Transverse colon (tissue), 4 donors: ENCODE measurements at regions not wholly inside any gene's neighbourhood (a gene's known extent, or its start where the extent isn't known, plus 50 kb on each side); places are given as distances from the start of the nearest gene placed in this dataset.

Experiments
- DNase-seq: peaks from one replicate; pipeline ENCODE4 v3.0.0-alpha.2; 2019
- H3K27ac ChIP-seq, 4 donors: fragments of 200-600 bp; sonication (generic); 2 replicates each; pipeline ENCODE4 v1.5.1; 2016 to 2018; ENCODE audit warnings: inconsistent platforms in 4 of 4
- H3K27me3 ChIP-seq: fragments of 200-600 bp; sonication (generic); 2 replicates; pipeline ENCODE4 v1.5.1; 2017; ENCODE audit warnings: inconsistent platforms
- H3K36me3 ChIP-seq, 4 donors: fragments of 200-600 bp; sonication (generic); 2 replicates each; pipeline ENCODE4 v1.5.1; 2017 to 2019; ENCODE audit warnings: inconsistent platforms in 4 of 4
- H3K4me1 ChIP-seq, 4 donors: fragments of 200-600 bp; sonication (generic); 2 replicates each; pipeline ENCODE4 v1.5.1; 2017 to 2020; ENCODE audit warnings: inconsistent platforms in 4 of 4
- H3K4me3 ChIP-seq, 4 donors: fragments of 200-600 bp; sonication (generic); 1 replicate in 1 of 4; 2 replicates in 3 of 4; pipeline versions ENCODE4 v1.5.1 to v1.6.1; 2017 to 2019; ENCODE audit warnings: inconsistent platforms in 4 of 4
- H3K9me3 ChIP-seq, 2 donors: fragments of 200-600 bp; sonication (generic); 2 replicates each; pipeline ENCODE4 v1.5.1; 2017 to 2019; ENCODE audit warnings: inconsistent platforms in 2 of 2
- EP300 ChIP-seq: sonication (generic); formaldehyde crosslinking; IDR thresholded peaks from one replicate; pipeline ENCODE4 v1.6.1; 2017; ENCODE audit warnings: antibody characterized with exemption, low read depth
- POLR2A ChIP-seq: fragments of 450-650 bp; IDR thresholded peaks from one replicate; pipeline ENCODE4 v1.6.1; 2016; ENCODE audit warnings: antibody characterized with exemption, mild to moderate bottlenecking, moderate library complexity
- POLR2AphosphoS5 ChIP-seq, 3 donors: sonication (generic); formaldehyde crosslinking; IDR thresholded peaks; one replicate each; pipeline ENCODE4 v1.6.1; 2016; ENCODE audit warnings: antibody characterized with exemption in 3 of 3
- WGBS, 2 donors: methylation state at CpG; one replicate each; pipeline ENCODE4 v1.1.5; 2018; ENCODE audit warnings: low coverage in 1 of 2; 5-methylcytosine and 5-hydroxymethylcytosine counted together
- in situ Hi-C, 4 donors: fragments of 200-750 bp; cut with MboI; loops; one replicate each; pipeline versions ENCODE4 v1.15.0 to v1.15.1; 2017; ENCODE audit warnings: low sequenced_read_pairs in 3 of 4, low pct_ligation_motif_present in 1 of 4, low pct_unique_long_range_greater_than_20kb in 1 of 4
- intact Hi-C: fragments of 100-400 bp; cut with DNase I; formaldehyde crosslinking; loops from one replicate; pipeline ENCODE4 v1.15.1; 2023; ENCODE audit warnings: low total_unique reads
- TF ChIP-seq, protein P1 (sequence below), 5 experiments: fragments of 200-600 bp in 3 of 5; fragments of 450-650 bp in 2 of 5; sonication (generic) in 3 of 5; IDR thresholded peaks; 1 replicate in 2 of 5; 2 replicates in 3 of 5; pipeline ENCODE4 v1.5.1; 2016 to 2017; ENCODE audit warnings: antibody characterized with exemption in 5 of 5, inconsistent platforms in 3 of 5, mild to moderate bottlenecking in 2 of 5, moderate library complexity in 1 of 5

DNA sequence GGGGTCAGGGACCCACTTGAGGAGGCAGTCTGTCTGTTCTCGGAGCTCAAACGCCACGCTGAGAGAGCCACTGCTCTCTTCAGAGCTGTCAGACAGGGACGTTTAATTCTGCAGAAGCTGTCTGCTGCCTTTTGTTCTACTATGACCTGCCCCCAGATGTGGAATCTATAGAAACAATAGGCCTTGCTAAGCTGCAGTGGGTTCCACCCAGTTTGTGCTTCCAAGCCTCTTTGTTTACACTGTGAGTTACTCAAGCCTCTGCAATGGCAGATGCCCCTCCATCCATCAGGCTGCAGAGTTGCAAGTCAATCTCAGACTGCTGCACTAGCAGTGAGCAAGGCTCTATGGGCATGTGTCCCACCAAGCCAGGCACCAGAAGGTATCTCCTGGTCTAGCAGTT lies 158.1 kb downstream of the DTHD1 start:
- H3K4me1 ChIP-seq, result no peaks in the 10 kb centered on the region
- no peak overlapping the region for H3K4me3 ChIP-seq
- H3K9me3 ChIP-seq, result no peaks in the 10 kb centered on the region
- in situ Hi-C loops, result no loop called here
- 73% methylated on average over 4 of the region's 4 CpGs; no CpG with 5 or more reads in 1 of the 2 donors for WGBS, 2 donors
- H3K36me3 ChIP-seq, result no peaks in the 10 kb centered on the region
- intact Hi-C loops, result no loop called here
- H3K27me3 ChIP-seq, result no peaks in the 10 kb centered on the region
- TF ChIP-seq POLR2AphosphoS5 (IDR thresholded peaks at IDR 0.05) (no peak), POLR2A (no peak), EP300 (no peak)
- TF ChIP-seq, protein P1, sequence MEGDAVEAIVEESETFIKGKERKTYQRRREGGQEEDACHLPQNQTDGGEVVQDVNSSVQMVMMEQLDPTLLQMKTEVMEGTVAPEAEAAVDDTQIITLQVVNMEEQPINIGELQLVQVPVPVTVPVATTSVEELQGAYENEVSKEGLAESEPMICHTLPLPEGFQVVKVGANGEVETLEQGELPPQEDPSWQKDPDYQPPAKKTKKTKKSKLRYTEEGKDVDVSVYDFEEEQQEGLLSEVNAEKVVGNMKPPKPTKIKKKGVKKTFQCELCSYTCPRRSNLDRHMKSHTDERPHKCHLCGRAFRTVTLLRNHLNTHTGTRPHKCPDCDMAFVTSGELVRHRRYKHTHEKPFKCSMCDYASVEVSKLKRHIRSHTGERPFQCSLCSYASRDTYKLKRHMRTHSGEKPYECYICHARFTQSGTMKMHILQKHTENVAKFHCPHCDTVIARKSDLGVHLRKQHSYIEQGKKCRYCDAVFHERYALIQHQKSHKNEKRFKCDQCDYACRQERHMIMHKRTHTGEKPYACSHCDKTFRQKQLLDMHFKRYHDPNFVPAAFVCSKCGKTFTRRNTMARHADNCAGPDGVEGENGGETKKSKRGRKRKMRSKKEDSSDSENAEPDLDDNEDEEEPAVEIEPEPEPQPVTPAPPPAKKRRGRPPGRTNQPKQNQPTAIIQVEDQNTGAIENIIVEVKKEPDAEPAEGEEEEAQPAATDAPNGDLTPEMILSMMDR (IDR thresholded peaks at IDR 0.05), result no peak
- H3K27ac ChIP-seq, result no peak overlapping the region
- DNase-seq, result no peak

DNA sequence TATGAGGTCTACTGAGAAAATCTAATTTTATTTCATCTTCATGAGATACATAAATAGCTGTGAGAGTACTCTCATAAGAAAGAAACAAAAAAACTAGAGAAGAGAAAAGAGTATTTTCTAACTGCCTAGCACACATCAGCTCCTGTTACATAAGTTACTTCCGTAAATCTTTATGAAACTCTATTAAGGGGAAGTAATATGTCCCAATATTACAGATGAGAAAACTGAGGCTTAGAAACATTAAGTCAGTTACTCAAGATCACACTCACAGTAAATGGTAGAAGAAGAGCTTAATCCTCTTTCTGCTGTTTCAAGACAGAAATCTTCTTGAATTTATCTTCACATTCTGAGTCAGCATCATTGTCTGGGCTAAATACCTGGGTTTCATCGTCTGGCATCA lies 164.1 kb downstream of the DTHD1 start:
- Histone ChIP-seq H3K9me3 (no peaks in the 10 kb centered on the region), H3K27me3 (no peaks in the 10 kb centered on the region), H3K27ac (no peak overlapping the region), H3K4me1 (no peaks in the 10 kb centered on the region), H3K36me3 (no peaks in the 10 kb centered on the region), H3K4me3 (no peak overlapping the region)
- intact Hi-C loops (no loop called here), in situ Hi-C loops (no loop called here)
- WGBS, 2 donors, result 75 to 83% methylated on average over 2 of the region's 2 CpGs
- DNase-seq, result no peak
- TF ChIP-seq EP300, result no peak

DNA sequence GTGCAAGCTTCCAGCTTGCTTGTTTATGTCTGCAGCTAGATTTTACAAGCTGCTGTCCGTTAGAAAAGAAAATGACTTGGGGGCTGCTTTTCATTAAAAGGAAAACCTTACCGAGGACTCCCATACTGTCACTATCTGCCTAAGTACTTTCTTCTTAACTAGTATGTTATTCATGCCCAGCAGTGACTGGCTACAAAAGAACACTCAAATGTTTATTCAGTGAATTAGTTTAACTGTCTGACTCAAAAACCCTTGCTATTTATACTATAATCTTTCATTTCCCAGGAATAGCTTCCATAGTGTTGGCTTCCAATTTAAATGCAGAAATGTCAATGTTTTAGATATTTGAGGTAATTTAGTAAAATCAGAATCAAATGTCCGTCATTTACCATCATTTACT lies 164.9 kb downstream of the DTHD1 start:
- H3K27me3 ChIP-seq, result no peaks in the 10 kb centered on the region
- 57 to 67% methylated on average over 3 of the region's 3 CpGs for WGBS, 2 donors
- no peak overlapping the region for H3K4me3 ChIP-seq
- no peak overlapping the region for H3K27ac ChIP-seq
- in situ Hi-C loops (no loop called here), intact Hi-C loops (no loop called here)
- no peak for DNase-seq
- TF ChIP-seq, protein P1 (IDR thresholded peaks at IDR 0.05), result no peak
- TF ChIP-seq POLR2A (no peak), POLR2AphosphoS5 (IDR thresholded peaks at IDR 0.05) (no peak), EP300 (no peak)
- H3K9me3 ChIP-seq, result no peaks in the 10 kb centered on the region
- H3K36me3 ChIP-seq, result no peaks in the 10 kb centered on the region
- H3K4me1 ChIP-seq, result no peaks in the 10 kb centered on the region

DNA sequence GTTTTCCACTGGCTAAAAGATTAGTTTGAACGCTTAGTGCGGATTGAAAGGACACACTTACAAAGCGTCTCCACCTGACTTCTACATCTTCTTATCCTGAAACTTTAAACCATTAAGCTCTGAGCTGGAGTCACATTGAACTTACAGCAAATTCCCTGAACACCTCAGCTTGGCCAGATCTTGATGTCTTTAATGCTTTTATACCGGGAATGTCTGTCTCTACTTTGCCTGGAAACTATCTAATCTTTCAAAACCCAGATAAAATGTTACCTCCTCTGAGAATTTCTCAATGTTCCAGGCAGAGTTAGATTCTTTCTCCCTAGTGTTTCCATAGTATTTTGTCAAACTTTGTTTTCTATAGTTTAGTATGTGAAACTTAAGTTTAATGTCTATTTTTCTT lies 179.9 kb downstream of the DTHD1 start:
- no peak overlapping the region for H3K27ac ChIP-seq
- H3K4me1 ChIP-seq, result no peaks in the 10 kb centered on the region
- in situ Hi-C loops, result no loop called here
- no peak for DNase-seq
- H3K36me3 ChIP-seq, result no peaks in the 10 kb centered on the region
- intact Hi-C loops, result no loop called here
- TF ChIP-seq, protein P1 (IDR thresholded peaks at IDR 0.05), result no peak
- no peak for TF ChIP-seq POLR2A
- no peak for TF ChIP-seq POLR2AphosphoS5 (IDR thresholded peaks at IDR 0.05)
- no peak for TF ChIP-seq EP300
- H3K4me3 ChIP-seq, result no peak overlapping the region
- no peaks in the 10 kb centered on the region for H3K27me3 ChIP-seq
- WGBS, 2 donors, result 92 to 96% methylated on average over 4 of the region's 4 CpGs
- H3K9me3 ChIP-seq, result no peaks in the 10 kb centered on the region

DNA sequence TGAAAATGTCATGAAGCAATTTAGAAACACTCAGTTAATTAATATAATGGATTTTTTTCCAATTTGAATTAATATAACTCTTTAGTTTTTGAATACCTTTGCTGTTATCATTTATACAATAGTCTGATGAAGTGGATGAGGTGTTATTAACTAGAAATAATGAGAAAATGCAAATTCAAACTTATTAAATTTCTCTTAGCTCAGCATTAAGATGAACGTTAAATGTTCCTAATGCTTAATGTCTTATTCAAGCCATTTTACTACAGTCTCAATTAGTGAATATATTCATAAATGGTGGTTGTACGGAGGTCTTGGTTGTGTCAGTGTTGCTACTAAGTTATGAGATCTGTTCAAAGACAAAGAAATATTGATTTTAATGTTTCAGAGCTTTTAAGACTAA lies 186.3 kb downstream of the DTHD1 start:
- intact Hi-C loops (no loop called here), in situ Hi-C loops (no loop called here)
- no peak for DNase-seq
- H3K9me3 ChIP-seq, result no peaks in the 10 kb centered on the region
- WGBS, 2 donors, result 33 to 96% methylated on average over 2 of the region's 2 CpGs
- H3K4me3 ChIP-seq, result no peak overlapping the region
- H3K27me3 ChIP-seq, result no peaks in the 10 kb centered on the region
- no peak overlapping the region for H3K27ac ChIP-seq
- H3K36me3 ChIP-seq, result no peaks in the 10 kb centered on the region
- no peak for TF ChIP-seq POLR2AphosphoS5 (IDR thresholded peaks at IDR 0.05)
- no peak for TF ChIP-seq POLR2A
- TF ChIP-seq, protein P1 (IDR thresholded peaks at IDR 0.05), result no peak
- TF ChIP-seq EP300, result no peak
- no peaks in the 10 kb centered on the region for H3K4me1 ChIP-seq
